SHP77 (cell line): ENCODE measurements at regions not wholly inside any gene's neighbourhood (a gene's known extent, or its start where the extent isn't known, plus 50 kb on each side); places are given as distances from the start of the nearest gene placed in this dataset.

Experiments
- DNase-seq, 2 experiments: peaks; one replicate each; lab custom pipeline; 2025; lab: John Stamatoyannopoulos, UW

GRCh38 chr16:66265556-66266141, 100.8 kb upstream of the CDH5 start:
- no peak for DNase-seq

GRCh38 chr16:66265048-66265415, 101.5 kb upstream of the CDH5 start:
- no peak for DNase-seq

GRCh38 chr16:66264311-66265047, 102.0 kb upstream of the CDH5 start:
- no peak for DNase-seq

- DNase-seq: no peak
These were observed 102.5 kb upstream of the CDH5 start for GRCh38 chr16:66263973-66264310.

GRCh38 chr16:66263168-66263972, 103.1 kb upstream of the CDH5 start:
- no peak for DNase-seq

- DNase-seq: no peak
These were observed 104.0 kb upstream of the CDH5 start for GRCh38 chr16:66262253-66263167.

GRCh38 chr16:66261826-66262225, 104.7 kb upstream of the CDH5 start:
- no peak for DNase-seq

GRCh38 chr16:66260522-66261254, 105.8 kb upstream of the CDH5 start:
- DNase-seq: no peak

- DNase-seq: no peak
These were observed 107.3 kb upstream of the CDH5 start for GRCh38 chr16:66258916-66259845.

GRCh38 chr16:66256919-66257318, 109.6 kb upstream of the CDH5 start:
- no peak for DNase-seq

- no peak for DNase-seq
These were observed 110.8 kb upstream of the CDH5 start for GRCh38 chr16:66255647-66256046.

- DNase-seq: no peak
These were observed 111.7 kb upstream of the CDH5 start for GRCh38 chr16:66254751-66255150.

- no peak for DNase-seq
These were observed 112.4 kb upstream of the CDH5 start for GRCh38 chr16:66254106-66254505.

GRCh38 chr16:66251476-66252160, 114.9 kb upstream of the CDH5 start:
- no peak for DNase-seq

GRCh38 chr16:66250686-66251431, 115.6 kb upstream of the CDH5 start:
- no peak for DNase-seq

GRCh38 chr16:66247516-66248481, 118.7 kb upstream of the CDH5 start:
- DNase-seq: no peak

- no peak for DNase-seq
These were observed 120.6 kb upstream of the CDH5 start for GRCh38 chr16:66245868-66246267.

- DNase-seq: no peak
These were observed 121.4 kb upstream of the CDH5 start for GRCh38 chr16:66245072-66245471.
